ENCODE measurements at regions not wholly inside any gene's neighbourhood (a gene's known extent, or its start where the extent isn't known, plus 50 kb on each side); places are given as distances from the start of the nearest gene placed in this dataset.

DNA sequence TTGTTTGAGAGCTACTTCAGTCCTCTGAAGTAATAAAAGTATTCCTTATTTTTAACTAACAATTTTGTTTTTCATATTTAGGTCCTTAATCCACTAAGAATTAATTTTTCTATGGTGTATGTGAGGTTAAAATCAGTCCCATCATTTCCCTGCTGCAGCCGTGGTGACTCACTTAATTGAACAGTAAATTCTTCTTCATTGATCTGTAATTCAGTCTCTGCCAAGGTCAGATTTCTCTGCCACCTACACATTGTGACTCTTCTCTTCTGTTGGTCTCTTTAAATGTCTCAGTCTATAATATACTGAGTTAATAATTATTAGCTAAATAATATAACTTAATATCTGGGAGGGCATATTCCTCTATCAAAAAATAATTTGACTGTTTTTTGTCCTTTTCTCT is 262.3 kb downstream of the UTRN start:
- TF ChIP-seq YY1 (IDR thresholded peaks at IDR 0.05; ENCODE audit: insufficient read depth, insufficient read length) (no peak), ZNF274 (IDR thresholded peaks at IDR 0.05; ENCODE audit: low read depth, low read length) (no peak), SUZ12 (IDR thresholded peaks at IDR 0.05; ENCODE audit: extremely low read depth, insufficient read depth, insufficient read length) (no peak)

Data from NT2/D1 (cell line).